BE2C (cell line): ENCODE measurements at regions not wholly inside any gene's neighbourhood (a gene's known extent, or its start where the extent isn't known, plus 50 kb on each side); places are given as distances from the start of the nearest gene placed in this dataset.

Source experiments
- DNase-seq: peaks from one replicate; pipeline ENCODE4 v3.0.0-alpha.2; 2020
- H3K27me3 ChIP-seq: fragments of 250-450 bp; sonication (Bioruptor Pico); 2 replicates; pipeline ENCODE4 v1.5.1; 2020; ENCODE audit warnings: mild to moderate bottlenecking
- H3K36me3 ChIP-seq: fragments of 250-450 bp; sonication (Bioruptor Pico); 2 replicates; pipeline ENCODE4 v1.5.1; 2020; ENCODE audit warnings: mild to moderate bottlenecking
- H3K4me1 ChIP-seq: fragments of 250-450 bp; sonication (Bioruptor Pico); 2 replicates; pipeline ENCODE4 v1.5.1; 2020
- H3K4me3 ChIP-seq: 2 replicates; pipeline ENCODE4 v1.5.1; 2011; ENCODE audit warnings: low read depth, low read length
- H3K9me3 ChIP-seq: fragments of 250-450 bp; sonication (Bioruptor Pico); 2 replicates; pipeline ENCODE4 v1.5.1; 2020
- TF ChIP-seq, protein P1 (sequence below): IDR thresholded peaks from 2 replicates; pipeline ENCODE4 v1.5.1; 2012; ENCODE audit warnings: mild to moderate bottlenecking, low read depth, low read length

DNA sequence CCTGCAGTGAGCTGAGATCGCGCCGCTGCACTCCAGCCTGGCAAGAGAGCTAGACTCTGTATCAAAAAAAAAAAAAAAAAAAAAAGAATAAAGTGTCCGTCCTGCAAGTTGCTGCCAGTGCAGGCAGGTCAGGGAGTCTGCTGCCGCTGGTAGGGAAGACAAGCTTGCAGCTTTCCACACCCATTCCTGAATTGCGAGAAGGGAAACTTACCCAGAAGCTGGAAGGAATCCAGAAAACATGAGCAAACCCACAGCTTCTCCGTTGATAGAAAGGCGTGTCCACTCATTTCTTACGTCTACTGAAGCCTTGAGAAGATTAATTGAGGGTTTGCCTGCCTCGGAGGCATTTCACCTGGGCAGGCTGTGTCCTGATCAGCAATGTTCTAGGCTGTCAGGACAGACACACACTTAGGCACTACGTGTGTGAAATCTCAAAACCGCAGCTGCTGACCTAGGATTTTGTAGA is 61.6 kb upstream of the DSP start:
- no peaks in the 10 kb centered on the region for H3K36me3 ChIP-seq
- TF ChIP-seq, protein P1, sequence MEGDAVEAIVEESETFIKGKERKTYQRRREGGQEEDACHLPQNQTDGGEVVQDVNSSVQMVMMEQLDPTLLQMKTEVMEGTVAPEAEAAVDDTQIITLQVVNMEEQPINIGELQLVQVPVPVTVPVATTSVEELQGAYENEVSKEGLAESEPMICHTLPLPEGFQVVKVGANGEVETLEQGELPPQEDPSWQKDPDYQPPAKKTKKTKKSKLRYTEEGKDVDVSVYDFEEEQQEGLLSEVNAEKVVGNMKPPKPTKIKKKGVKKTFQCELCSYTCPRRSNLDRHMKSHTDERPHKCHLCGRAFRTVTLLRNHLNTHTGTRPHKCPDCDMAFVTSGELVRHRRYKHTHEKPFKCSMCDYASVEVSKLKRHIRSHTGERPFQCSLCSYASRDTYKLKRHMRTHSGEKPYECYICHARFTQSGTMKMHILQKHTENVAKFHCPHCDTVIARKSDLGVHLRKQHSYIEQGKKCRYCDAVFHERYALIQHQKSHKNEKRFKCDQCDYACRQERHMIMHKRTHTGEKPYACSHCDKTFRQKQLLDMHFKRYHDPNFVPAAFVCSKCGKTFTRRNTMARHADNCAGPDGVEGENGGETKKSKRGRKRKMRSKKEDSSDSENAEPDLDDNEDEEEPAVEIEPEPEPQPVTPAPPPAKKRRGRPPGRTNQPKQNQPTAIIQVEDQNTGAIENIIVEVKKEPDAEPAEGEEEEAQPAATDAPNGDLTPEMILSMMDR: no peak
- DNase-seq: no peak
- H3K4me3 ChIP-seq: no peak overlapping the region
- no peaks in the 10 kb centered on the region for H3K4me1 ChIP-seq
- H3K27me3 ChIP-seq: peaks cover 6% of the 10 kb centered on the region; the same call in 1 of the 2 replicates
- no peaks in the 10 kb centered on the region for H3K9me3 ChIP-seq

DNA sequence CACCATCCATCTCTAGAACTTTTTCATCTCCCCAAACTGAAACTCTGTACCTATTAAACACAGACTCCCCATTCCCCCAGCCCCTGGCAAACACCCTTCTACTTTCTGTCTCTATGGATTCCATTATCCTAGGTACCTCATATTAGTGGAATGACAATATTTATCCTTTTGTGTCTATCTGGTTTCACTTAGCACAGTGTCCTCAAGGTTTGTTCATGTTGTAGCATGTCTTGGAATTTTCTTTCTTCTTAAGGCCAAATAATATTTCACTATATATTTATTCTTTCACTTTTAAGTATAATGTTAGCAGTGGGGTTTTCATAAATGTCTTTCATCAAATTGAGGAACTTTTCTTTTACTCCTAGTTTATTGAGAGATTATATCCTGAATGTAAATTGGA is 56.8 kb upstream of the DSP start:
- Histone ChIP-seq H3K4me1 (no peaks in the 10 kb centered on the region), H3K9me3 (no peaks in the 10 kb centered on the region), H3K36me3 (no peaks in the 10 kb centered on the region), H3K4me3 (no peak overlapping the region), H3K27me3 (peaks cover 6% of the 10 kb centered on the region; the same call in 1 of the 2 replicates)
- DNase-seq: no peak
- TF ChIP-seq, protein P1: no peak

DNA sequence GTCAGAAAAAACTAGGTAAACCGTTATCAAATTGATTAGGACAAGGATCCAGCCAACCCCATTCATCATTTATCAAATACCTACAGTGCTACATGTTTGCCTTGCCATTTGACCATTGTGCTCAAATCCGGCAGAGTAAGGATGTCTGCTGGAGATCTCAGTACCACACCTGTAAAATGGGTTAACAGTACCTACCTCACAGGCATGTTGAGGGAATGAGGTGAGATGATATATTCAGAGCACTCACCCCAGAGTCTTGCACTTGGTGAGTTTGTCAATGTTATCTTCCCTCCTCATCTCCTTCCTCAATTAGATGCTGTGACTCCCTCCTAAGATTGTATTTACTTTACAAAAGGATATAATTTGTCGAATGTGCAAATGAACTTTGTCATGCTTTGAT is 54.5 kb upstream of the DSP start:
- TF ChIP-seq, protein P1: no peak
- H3K36me3 ChIP-seq: no peaks in the 10 kb centered on the region
- no peak overlapping the region for H3K4me3 ChIP-seq
- no peaks in the 10 kb centered on the region for H3K9me3 ChIP-seq
- no peak for DNase-seq
- peaks cover 6% of the 10 kb centered on the region; the same call in 1 of the 2 replicates for H3K27me3 ChIP-seq
- H3K4me1 ChIP-seq: no peaks in the 10 kb centered on the region

GRCh38 chr6:7488494-7488893 is 53.0 kb upstream of the DSP start:
- H3K9me3 ChIP-seq: no peaks in the 10 kb centered on the region
- DNase-seq: no peak
- TF ChIP-seq, protein P1: no peak
- H3K4me3 ChIP-seq: no peak overlapping the region
- H3K27me3 ChIP-seq: peaks cover 6% of the 10 kb centered on the region; the same call in 1 of the 2 replicates
- H3K4me1 ChIP-seq: no peaks in the 10 kb centered on the region
- no peaks in the 10 kb centered on the region for H3K36me3 ChIP-seq

DNA sequence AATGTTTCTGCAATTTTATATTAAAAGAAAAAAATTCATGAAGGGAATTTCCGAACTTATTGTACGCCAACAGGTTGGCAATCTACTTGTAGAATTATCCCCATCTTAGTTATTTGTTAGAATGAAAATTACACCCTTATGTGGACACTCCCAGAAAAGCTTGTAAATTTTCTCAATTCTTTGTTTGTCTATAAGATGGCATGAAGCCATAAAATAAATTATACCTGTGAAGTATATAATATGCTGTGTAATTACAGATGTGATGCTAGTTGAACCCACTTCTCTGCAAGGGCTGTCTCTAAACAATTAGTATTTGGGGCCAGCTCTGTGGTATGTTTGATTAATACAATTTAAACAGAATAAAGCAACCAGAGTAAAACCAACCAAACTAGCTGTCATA is 52.1 kb upstream of the DSP start:
- no peak for DNase-seq
- TF ChIP-seq, protein P1: no peak
- H3K4me3 ChIP-seq: no peak overlapping the region
- no peaks in the 10 kb centered on the region for H3K36me3 ChIP-seq
- H3K9me3 ChIP-seq: no peaks in the 10 kb centered on the region
- peaks cover 6% of the 10 kb centered on the region; the same call in 1 of the 2 replicates for H3K27me3 ChIP-seq
- H3K4me1 ChIP-seq: no peaks in the 10 kb centered on the region
